Body of pancreas (tissue), 4 donors: ENCODE measurements at regions not wholly inside any gene's neighbourhood (a gene's known extent, or its start where the extent isn't known, plus 50 kb on each side); places are given as distances from the start of the nearest gene placed in this dataset.

Experiments
- POLR2A ChIP-seq, 3 donors: fragments of 450-650 bp; IDR thresholded peaks; one replicate each; pipeline ENCODE4 v1.6.1; 2016; ENCODE audit warnings: antibody characterized with exemption in 3 of 3, mild to moderate bottlenecking in 2 of 3
- TF ChIP-seq, protein P1 (sequence below), 7 experiments: fragments of 450-650 bp in 4 of 7; fragments of 200-600 bp in 3 of 7; sonication (generic) in 3 of 7; IDR thresholded peaks; one replicate each; pipeline ENCODE4 v1.5.1; 2016 to 2019; ENCODE audit warnings: antibody characterized with exemption in 7 of 7

GRCh38 chr15:70240820-70241430 lies 143.2 kb upstream of the TLE3 start:
- TF ChIP-seq, protein P1, sequence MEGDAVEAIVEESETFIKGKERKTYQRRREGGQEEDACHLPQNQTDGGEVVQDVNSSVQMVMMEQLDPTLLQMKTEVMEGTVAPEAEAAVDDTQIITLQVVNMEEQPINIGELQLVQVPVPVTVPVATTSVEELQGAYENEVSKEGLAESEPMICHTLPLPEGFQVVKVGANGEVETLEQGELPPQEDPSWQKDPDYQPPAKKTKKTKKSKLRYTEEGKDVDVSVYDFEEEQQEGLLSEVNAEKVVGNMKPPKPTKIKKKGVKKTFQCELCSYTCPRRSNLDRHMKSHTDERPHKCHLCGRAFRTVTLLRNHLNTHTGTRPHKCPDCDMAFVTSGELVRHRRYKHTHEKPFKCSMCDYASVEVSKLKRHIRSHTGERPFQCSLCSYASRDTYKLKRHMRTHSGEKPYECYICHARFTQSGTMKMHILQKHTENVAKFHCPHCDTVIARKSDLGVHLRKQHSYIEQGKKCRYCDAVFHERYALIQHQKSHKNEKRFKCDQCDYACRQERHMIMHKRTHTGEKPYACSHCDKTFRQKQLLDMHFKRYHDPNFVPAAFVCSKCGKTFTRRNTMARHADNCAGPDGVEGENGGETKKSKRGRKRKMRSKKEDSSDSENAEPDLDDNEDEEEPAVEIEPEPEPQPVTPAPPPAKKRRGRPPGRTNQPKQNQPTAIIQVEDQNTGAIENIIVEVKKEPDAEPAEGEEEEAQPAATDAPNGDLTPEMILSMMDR (IDR thresholded peaks at IDR 0.05) = no peak
- TF ChIP-seq POLR2A (IDR thresholded peaks at IDR 0.05) = no peak
